Skeletal muscle cell (primary cell): ENCODE measurements at regions not wholly inside any gene's neighbourhood (a gene's known extent, or its start where the extent isn't known, plus 50 kb on each side); places are given as distances from the start of the nearest gene placed in this dataset.
"Not testable (repeated sequence)": the region's sequence is repeated elsewhere in the genome, so short reads cannot be mapped to it uniquely, and the experiment has no call there.

Source experiments
- DNase-seq: peaks from one replicate; pipeline ENCODE4 v3.0.0-alpha.2; 2010; ENCODE audit warnings: low read depth
- H3K4me3 ChIP-seq: 2 replicates; pipeline ENCODE4 v1.5.1; 2011; ENCODE audit warnings: low read depth, mild to moderate bottlenecking, control low read depth, low read length, moderate library complexity

GRCh38 chr15:62218841-62219240, 53.8 kb upstream of the C2CD4B start:
- no peak overlapping the region for H3K4me3 ChIP-seq
- DNase-seq: no peak

GRCh38 chr15:62219799-62220198, 54.7 kb upstream of the C2CD4B start:
- no peak overlapping the region for H3K4me3 ChIP-seq
- DNase-seq: no peak

GRCh38 chr15:62223020-62223419, 57.9 kb upstream of the C2CD4B start:
- no peak for DNase-seq
- H3K4me3 ChIP-seq: no peak overlapping the region

DNA sequence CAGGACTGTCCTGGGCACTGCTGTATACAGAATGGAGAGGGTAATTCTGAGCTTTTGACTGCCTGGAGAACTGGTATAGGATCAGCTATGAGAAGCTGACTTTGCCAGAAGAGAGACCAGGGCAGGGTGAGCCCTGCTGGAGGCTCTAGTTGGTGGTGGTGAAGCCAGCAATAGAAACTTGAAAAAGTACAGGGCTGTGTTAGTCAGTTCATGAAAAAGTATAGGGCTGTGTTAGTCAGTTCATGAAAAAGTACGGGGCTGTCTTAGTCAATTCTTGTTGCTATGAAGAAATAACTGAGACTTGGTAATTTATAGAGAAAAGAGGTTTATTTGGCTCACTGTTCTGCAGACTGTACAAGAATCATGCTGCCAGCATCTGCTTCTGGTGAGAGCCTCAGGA, 63.5 kb upstream of the C2CD4B start:
- DNase-seq: no peak
- no peak overlapping the region for H3K4me3 ChIP-seq

GRCh38 chr15:62231856-62232255, 66.8 kb upstream of the C2CD4B start:
- no peak for DNase-seq
- H3K4me3 ChIP-seq: no peak overlapping the region

DNA sequence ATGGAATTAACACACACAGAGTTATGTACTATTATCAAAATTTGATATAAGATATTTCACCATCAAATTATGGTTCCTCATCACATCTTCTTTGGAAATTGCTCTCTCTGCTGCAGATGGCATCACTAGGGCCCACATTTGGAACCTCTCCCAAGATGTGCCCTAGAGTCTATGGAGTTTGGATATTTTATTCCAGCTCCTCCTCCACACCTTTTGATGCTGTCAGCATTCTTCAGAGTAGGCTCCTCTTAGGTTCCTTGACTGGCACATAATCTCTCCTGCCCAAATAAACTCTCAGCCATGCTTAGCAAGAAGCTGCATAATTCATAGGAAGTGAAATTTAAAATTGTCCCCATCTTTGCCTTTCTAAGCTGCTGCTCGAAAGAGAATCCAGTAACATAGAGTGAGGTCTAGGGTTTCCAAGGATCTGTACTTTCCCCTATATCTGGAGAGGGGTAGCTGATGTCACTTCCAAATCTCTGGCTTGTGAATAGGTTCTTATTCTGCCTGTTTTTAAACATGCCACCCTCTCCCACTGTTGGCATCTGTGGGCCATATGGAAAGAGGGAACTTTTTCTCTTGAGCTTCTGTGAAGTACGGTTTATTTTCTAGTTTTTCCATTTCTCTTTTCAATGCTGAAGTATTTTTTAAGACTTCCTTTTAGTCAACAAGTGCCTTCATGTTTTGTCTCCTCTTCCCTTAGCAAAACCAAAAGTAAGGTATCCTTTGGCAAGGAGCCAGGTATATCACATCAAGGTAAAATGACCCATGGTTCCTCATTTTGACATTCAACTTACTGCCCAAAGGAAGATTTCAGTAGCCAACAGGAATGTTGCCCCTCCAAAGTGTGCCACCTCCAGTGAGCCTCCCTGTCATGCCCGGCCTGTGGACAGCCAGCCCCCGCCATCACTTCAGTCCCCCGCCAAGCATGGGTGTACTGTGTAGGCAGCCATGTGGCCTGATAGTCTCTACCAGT, 75.3 kb upstream of the C2CD4B start:
- DNase-seq: no peak
- H3K4me3 ChIP-seq: no peak overlapping the region

- DNase-seq: no peak
- no peak overlapping the region for H3K4me3 ChIP-seq
Measured at GRCh38 chr15:62241135-62241770, 76.2 kb upstream of the C2CD4B start.

DNA sequence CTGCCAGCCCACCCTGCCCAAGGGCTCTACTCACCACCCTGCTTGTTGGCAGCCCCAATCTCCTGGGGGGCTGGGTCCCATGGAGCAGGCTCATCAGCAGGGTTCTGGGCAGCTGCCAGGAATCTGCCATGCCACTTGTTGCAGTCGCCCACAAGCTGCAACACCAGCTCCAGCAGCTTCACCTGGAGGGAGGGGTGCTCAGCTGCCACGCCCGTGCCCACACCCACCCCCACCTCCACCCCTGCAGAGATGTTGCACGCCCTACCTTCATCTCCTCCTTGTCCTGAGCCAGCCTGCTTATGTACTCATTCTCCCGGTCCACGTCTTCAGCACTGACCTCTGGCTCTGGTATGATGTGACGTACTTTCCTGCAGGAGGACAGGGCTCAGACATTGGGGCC, 77.9 kb upstream of the C2CD4B start:
- H3K4me3 ChIP-seq: no peak overlapping the region
- DNase-seq: no peak

DNA sequence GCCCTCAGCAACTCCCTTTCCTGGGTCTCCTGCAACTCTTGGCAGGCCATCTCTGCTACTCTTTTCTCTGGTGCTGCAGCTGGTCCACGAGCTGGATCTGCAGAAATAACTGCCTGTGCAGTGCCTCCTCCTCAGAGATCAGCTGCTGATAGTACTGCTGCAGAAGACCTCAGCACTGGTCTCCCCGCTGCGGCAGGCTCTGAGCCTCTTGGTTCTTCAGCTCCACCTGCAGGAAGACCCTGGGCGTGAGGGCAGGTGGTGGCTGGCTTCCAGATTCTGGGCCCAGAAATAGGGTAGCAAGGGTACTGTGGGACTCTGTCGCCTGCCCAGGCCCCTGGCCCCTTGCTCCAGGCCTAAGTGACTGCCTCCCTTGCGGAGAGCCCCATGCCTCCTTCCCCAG, 79.7 kb upstream of the C2CD4B start:
- H3K4me3 ChIP-seq: no peak overlapping the region
- no peak for DNase-seq

DNA sequence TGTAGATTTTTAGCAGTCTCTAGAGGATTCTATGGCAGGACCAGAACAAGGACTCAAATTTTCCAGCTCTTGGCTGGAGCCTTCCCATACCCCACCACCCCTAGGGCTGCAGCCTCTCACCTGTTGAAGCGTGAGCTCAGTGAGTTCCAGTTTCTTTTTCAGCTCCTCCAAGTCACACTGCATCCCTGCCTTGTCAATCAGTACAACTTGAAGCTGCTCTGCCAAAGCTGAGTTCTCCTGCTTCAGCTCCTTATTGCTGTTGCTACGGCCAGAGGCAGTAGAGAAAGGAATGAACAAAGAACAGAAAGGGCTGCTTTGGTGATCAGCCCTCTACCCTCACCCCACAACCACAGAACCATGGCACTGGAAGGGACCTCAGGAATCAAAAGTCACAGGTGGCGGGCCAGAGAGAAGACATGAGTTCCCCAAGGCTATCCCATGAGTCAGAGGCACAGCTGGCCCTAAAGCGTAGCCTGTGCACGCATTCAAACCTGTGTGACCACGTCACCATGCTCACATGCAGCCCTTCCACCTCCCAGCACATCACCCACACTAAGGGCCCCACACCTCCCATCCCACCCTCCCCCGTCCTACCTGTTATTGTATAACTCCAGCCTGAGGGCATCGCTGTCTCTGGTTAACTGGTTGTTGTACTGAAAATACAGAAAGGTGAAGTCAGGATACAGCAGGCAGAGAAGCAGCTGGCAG, 83.3 kb upstream of the C2CD4B start:
- no peak overlapping the region for H3K4me3 ChIP-seq
- no peak for DNase-seq

DNA sequence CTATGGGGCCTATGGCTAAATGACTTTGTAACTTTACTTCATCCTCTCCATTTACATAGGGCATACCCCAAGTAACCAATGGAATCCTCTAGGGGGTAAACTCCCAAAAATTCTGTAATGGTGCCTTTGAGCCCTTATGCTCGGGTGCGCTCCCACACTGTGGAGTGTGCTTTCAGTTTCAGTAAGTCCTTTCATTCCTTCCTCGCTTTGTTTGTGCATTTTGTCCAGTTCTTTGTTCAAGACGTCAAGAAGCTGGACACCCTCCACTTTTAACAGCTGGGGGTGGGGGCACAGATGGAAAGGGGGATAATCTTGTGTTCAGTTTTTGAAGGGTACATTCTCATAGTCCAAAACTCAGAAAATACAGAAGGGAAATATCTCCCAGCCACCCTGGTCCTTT, 84.4 kb upstream of the C2CD4B start:
- DNase-seq: no peak
- H3K4me3 ChIP-seq: no peak overlapping the region

DNA sequence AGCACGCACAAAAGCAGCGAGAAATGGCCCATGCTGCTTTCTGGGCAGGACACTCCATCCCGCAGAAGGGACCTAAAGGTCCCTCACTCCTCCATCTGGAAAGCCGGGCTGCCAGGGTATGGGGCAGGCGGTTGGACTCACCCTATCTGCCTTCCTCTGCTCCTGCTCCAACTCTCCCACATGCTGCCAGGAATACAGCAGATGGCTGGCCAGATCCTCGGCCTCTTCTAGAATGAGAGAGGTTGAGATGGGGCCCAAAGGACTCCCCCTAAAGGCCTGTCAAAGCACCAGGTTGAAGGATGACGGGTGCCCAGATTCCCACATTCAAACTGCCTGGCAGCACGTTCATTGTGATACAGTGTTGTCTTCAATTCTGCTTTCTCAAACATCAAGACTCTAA, 85.1 kb upstream of the C2CD4B start:
- H3K4me3 ChIP-seq: no peak overlapping the region
- no peak for DNase-seq

DNA sequence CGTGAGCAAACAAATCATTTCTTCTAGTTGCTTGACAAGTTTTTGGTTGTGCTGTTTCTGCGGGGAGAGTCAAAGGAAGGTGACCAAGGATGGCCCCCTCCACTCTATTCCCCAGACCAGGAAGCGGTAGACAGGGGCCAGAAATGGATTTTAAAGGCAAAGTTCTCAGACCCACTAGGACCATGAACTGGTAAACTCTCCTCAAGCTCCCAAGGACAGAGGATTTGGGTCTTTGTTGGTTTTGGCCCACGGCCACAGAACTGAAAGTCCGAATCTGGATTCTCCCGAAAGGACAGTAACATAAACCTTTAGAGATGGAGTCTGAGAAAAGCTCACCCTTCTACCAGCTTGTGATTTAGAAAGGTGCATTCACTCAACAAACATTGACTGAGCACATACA, 85.9 kb upstream of the C2CD4B start:
- no peak overlapping the region for H3K4me3 ChIP-seq
- no peak for DNase-seq

DNA sequence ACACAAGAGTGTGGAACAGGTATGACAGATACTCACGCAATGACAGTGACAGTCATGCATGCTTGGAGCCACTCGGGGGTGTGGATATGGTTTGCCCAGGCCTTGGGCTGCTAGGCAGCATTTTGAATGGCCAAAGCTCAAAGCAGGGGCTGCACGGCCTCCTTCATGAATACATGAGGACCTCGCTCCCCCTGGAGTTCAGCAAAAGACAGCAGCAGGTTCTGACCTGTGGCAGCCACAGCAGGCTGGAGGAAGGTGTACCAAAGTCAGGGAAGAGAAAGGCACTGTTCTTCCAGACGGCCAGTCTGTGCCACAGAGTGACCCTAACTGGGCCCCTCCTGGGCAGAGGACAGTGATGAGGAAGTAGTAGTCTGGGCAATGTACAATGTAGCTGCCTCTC, 88.2 kb upstream of the C2CD4B start:
- no peak for DNase-seq

GRCh38 chr15:62254137-62254934, 89.3 kb upstream of the C2CD4B start:
- H3K4me3 ChIP-seq: no peak overlapping the region
- no peak for DNase-seq

More for the DNA sequence above, 88.2 kb upstream of the C2CD4B start:
- no peak overlapping the region for H3K4me3 ChIP-seq

GRCh38 chr15:62256430-62256829, 91.3 kb upstream of the C2CD4B start:
- not testable (repeated sequence) for H3K4me3 ChIP-seq, DNase-seq

- H3K4me3 ChIP-seq: no peak overlapping the region
Measured at GRCh38 chr15:62257996-62258521, 93.0 kb upstream of the C2CD4B start.

DNA sequence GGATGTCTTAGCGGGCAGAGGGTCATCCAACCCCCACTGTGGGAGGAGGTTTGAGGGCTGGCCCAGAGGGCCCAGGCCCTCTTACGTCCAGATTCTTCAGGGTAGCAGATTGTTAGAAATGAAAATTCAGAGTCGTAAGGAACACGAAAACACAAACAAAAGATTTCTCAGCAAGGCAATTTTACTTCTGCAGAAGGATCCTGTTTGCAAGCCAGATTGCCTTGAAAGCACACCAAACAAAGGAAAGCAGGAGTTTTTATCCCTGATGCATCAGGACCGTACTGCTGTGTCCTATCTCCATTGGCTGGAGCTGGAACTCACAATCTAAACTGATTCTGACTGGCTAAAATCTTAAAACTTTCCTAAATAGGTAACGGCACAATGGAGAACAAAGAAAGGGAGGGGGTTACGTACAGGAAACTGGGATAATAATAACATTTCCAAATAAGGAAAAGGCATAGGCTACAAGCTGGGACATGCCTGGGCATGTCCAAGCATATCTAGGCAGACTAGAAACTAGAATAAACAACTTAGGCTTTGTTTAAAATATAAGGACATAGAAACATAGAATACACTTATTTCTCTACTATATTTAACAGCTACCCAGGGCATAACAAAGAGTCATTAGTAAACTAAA, 97.3 kb upstream of the C2CD4B start:
- no peak for DNase-seq
- H3K4me3 ChIP-seq: no peak overlapping the region

More at GRCh38 chr15:62257996-62258521, 93.0 kb upstream of the C2CD4B start:
- no peak for DNase-seq

- H3K4me3 ChIP-seq: no peak overlapping the region
- DNase-seq: no peak
Measured at GRCh38 chr15:62264196-62264595, 99.1 kb upstream of the C2CD4B start.
